ENCODE measurements at regions not wholly inside any gene's neighbourhood (a gene's known extent, or its start where the extent isn't known, plus 50 kb on each side); places are given as distances from the start of the nearest gene placed in this dataset.

DNA sequence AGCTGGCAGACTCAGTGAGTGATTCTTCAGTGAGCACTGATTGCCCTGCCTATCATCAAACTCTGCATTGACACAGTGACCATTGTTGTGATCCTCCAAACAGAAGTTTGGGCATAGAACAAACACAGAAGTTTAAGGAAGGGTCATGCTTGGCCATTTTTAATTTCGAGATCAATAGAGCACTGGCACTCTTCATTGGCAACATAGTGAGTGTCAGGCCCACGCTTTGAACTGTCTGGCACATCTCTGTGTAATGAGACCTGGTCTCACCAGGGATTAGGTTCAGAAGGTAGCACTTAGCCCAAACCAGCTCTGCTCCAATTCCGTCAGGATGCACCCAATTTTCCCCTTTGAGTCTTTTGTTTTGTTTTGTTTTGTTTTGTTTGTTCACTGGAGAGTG, 127.1 kb upstream of the MOCS2 start:
- in situ Hi-C loops (cut with MboI; ENCODE audit: low pct_unique_long_range_greater_than_20kb, low sequenced_read_pairs, unreplicated experiment) = no loop called here
- TF ChIP-seq, protein P1, sequence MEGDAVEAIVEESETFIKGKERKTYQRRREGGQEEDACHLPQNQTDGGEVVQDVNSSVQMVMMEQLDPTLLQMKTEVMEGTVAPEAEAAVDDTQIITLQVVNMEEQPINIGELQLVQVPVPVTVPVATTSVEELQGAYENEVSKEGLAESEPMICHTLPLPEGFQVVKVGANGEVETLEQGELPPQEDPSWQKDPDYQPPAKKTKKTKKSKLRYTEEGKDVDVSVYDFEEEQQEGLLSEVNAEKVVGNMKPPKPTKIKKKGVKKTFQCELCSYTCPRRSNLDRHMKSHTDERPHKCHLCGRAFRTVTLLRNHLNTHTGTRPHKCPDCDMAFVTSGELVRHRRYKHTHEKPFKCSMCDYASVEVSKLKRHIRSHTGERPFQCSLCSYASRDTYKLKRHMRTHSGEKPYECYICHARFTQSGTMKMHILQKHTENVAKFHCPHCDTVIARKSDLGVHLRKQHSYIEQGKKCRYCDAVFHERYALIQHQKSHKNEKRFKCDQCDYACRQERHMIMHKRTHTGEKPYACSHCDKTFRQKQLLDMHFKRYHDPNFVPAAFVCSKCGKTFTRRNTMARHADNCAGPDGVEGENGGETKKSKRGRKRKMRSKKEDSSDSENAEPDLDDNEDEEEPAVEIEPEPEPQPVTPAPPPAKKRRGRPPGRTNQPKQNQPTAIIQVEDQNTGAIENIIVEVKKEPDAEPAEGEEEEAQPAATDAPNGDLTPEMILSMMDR (IDR thresholded peaks at IDR 0.05; ENCODE audit: extremely low read depth, insufficient read depth, missing control alignments) = no peak
- no peak for DNase-seq (ENCODE audit: low spot score)

DNA sequence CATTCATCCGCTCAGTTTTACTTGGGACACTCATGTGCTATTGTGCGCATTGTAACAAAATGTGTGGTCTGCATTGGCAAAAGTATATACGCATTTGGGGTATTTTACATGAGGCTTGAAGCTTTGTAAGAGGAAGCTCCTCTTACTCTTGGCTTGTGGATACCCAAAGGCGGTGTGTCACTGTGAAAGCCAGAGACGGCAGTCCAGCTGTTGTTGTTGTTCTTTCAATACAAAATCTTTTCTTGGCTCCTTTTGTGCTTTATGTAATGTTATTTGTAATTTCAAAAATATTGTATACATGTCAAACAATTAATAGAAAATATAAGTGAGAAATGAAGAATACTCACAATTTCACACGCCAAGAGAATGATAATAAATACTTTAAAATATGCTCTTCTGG, 128.3 kb upstream of the MOCS2 start:
- TF ChIP-seq, protein P1 (IDR thresholded peaks at IDR 0.05; ENCODE audit: extremely low read depth, insufficient read depth, missing control alignments) = no peak
- no peak for DNase-seq (ENCODE audit: low spot score)
- in situ Hi-C loops (cut with MboI; ENCODE audit: low pct_unique_long_range_greater_than_20kb, low sequenced_read_pairs, unreplicated experiment) = no loop called here

DNA sequence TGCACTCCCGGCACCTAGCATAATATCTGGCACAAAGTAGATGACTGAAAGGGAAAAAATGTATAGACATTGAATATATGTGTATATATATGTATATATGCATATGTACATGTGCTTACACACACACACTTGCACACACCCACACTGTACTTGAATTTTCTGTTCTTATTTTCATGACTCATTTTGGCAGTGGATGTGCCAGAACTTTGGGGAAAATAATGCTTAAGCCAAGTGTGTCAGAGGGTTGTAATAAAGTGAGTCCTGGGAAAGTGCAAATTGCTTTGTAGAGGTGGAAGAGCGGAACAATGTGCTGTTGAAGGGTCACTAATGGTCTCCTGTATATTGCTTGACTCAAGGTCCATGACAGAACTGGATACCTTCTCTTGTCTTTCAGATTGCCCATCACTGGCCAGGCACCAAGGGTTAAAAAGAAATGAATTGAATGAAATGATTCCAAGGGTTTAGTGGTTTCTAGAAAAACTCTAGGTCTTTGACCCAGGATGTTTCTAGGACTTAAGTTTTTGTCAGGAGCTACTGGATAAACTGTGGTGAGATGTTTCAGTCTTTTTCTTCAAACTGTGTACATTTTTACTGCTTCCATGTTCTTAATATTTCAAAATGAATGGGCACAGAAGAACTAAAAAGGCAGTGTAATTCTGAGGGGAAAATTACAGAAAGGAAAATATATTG, 129.9 kb upstream of the MOCS2 start:
- in situ Hi-C loops (cut with MboI; ENCODE audit: low pct_unique_long_range_greater_than_20kb, low sequenced_read_pairs, unreplicated experiment) = no loop called here
- TF ChIP-seq, protein P1 (IDR thresholded peaks at IDR 0.05; ENCODE audit: extremely low read depth, insufficient read depth, missing control alignments) = no peak
- DNase-seq (ENCODE audit: low spot score) = no peak

GRCh38 chr5:53240661-53241060, 131.1 kb upstream of the MOCS2 start:
- TF ChIP-seq, protein P1 (IDR thresholded peaks at IDR 0.05; ENCODE audit: extremely low read depth, insufficient read depth, missing control alignments) = no peak
- in situ Hi-C loops (cut with MboI; ENCODE audit: low pct_unique_long_range_greater_than_20kb, low sequenced_read_pairs, unreplicated experiment) = no loop called here
- DNase-seq (ENCODE audit: low spot score) = no peak

- in situ Hi-C loops (cut with MboI; ENCODE audit: low pct_unique_long_range_greater_than_20kb, low sequenced_read_pairs, unreplicated experiment) = no loop called here
- no peak for DNase-seq (ENCODE audit: low spot score)
- TF ChIP-seq, protein P1 (IDR thresholded peaks at IDR 0.05; ENCODE audit: extremely low read depth, insufficient read depth, missing control alignments) = no peak
Observed at GRCh38 chr5:53241572-53241971, 132.0 kb upstream of the MOCS2 start.

- TF ChIP-seq, protein P1 (IDR thresholded peaks at IDR 0.05; ENCODE audit: extremely low read depth, insufficient read depth, missing control alignments) = no peak
- in situ Hi-C loops (cut with MboI; ENCODE audit: low pct_unique_long_range_greater_than_20kb, low sequenced_read_pairs, unreplicated experiment) = no loop called here
- no peak for DNase-seq (ENCODE audit: low spot score)
Observed at GRCh38 chr5:53243403-53243802, 133.8 kb upstream of the MOCS2 start.
